ENCODE measurements at regions not wholly inside any gene's neighbourhood (a gene's known extent, or its start where the extent isn't known, plus 50 kb on each side); places are given as distances from the start of the nearest gene placed in this dataset.

- DNase-seq (ENCODE audit: low read depth in 1 of 2, low spot score in 2 of 2) (no peak), FAIRE-seq (no peak)
- no peaks in the 10 kb centered on the region for H3K79me1 ChIP-seq (ENCODE audit: low read depth, low read length)
- no peaks in the 10 kb centered on the region for H3K9me3 ChIP-seq (ENCODE audit: insufficient read depth in 2 of 2, low read depth in 1 of 2, low read length in 1 of 2)
- H2BK15ac ChIP-seq (ENCODE audit: low read length) = no peak overlapping the region
- H3K4ac ChIP-seq (replicated peaks; ENCODE audit: insufficient read length, low read depth, low read length) = no peak overlapping the region
- H3K4me2 ChIP-seq (ENCODE audit: insufficient read depth in 1 of 2, low read depth in 2 of 2, low read length in 2 of 2) = no peak overlapping the region
- no peak overlapping the region for H3K27ac ChIP-seq (ENCODE audit: low read depth, low read length)
- no peaks in the 10 kb centered on the region for H3K4me1 ChIP-seq (replicated peaks in 1 of 4; ENCODE audit: control insufficient read depth in 3 of 4, insufficient read depth in 4 of 4, low read length in 3 of 4)
- no peak overlapping the region for H3K9ac ChIP-seq (replicated peaks in 1 of 4; ENCODE audit: extremely low read depth in 1 of 4, low read depth in 3 of 4, low read length in 3 of 4)
- ChIA-PET CTCF (ENCODE audit: partially characterized antibody) (interaction anchor here (0.8 kb wide), 1 partner anchor 16 kb away, joined by 5 read pairs; no protein-coding TSS in a partner anchor), POLR2A (ENCODE audit: partially characterized antibody) (no interaction called here)
- H4K91ac ChIP-seq (replicated peaks; ENCODE audit: insufficient read length, low read length) = no peak overlapping the region
- H2AK5ac ChIP-seq (ENCODE audit: low read depth, low read length) = no peak overlapping the region
- WGBS, 2 experiments (ENCODE audit: extremely low coverage in 1 of 2, insufficient coverage in 1 of 2, insufficient read length in 1 of 2, insufficient replicate concordance in 2 of 2, low coverage in 1 of 2, low lambda C conversion rate in 2 of 2, missing lambda C conversion rate in 1 of 2) = 91 to 100% methylated on average over 3 to 7 of the region's 7 CpGs
- no peaks in the 10 kb centered on the region for H3K27me3 ChIP-seq (replicated peaks in 1 of 4; ENCODE audit: control insufficient read depth in 3 of 4, extremely low read depth in 1 of 4, insufficient read depth in 3 of 4, low read length in 3 of 4)
- no peak overlapping the region for H3K18ac ChIP-seq (ENCODE audit: extremely low read depth, low read length)
- H4K5ac ChIP-seq (ENCODE audit: insufficient read length, low read depth, low read length) = no peak overlapping the region
- H2BK120ac ChIP-seq (replicated peaks; ENCODE audit: low read depth, low read length) = no peak overlapping the region
- H2AFZ ChIP-seq (ENCODE audit: low read length) = no peak overlapping the region
- H3K56ac ChIP-seq (replicated peaks; ENCODE audit: insufficient read length, low read depth, low read length) = peak overlapping the region; percentile 98
- H4K8ac ChIP-seq (ENCODE audit: extremely low read depth, insufficient read depth, low read length) = no peak overlapping the region
- H3K14ac ChIP-seq (ENCODE audit: insufficient read length) = no peak overlapping the region
- no peaks in the 10 kb centered on the region for H3K79me2 ChIP-seq (ENCODE audit: control insufficient read depth in 1 of 2, insufficient read depth in 2 of 2, low read length in 2 of 2)
- H3K23ac ChIP-seq (ENCODE audit: insufficient read length) = no peak overlapping the region
- no peak overlapping the region for H2BK20ac ChIP-seq (ENCODE audit: low read length)
- no peak overlapping the region for H3K4me3 ChIP-seq (ENCODE audit: extremely low read depth in 1 of 4, insufficient read depth in 2 of 4, low read depth in 3 of 4, low read length in 4 of 4)
- no peaks in the 10 kb centered on the region for H3K36me3 ChIP-seq (ENCODE audit: control insufficient read depth in 2 of 4, insufficient read depth in 4 of 4, low read length in 3 of 4)
- H2BK5ac ChIP-seq (ENCODE audit: low read depth, low read length) = no peak overlapping the region
- H2BK12ac ChIP-seq (ENCODE audit: low read depth, low read length) = no peak overlapping the region
- peaks cover 1% of the 10 kb centered on the region; the same call in 1 of the 2 replicates for H3K23me2 ChIP-seq (ENCODE audit: low read depth, low read length)
- H4K20me1 ChIP-seq (replicated peaks in 1 of 2; ENCODE audit: control insufficient read depth in 1 of 2, insufficient read depth in 2 of 2, low read length in 2 of 2) = no peaks in the 10 kb centered on the region
- no peak for TF ChIP-seq TBP (IDR thresholded peaks at IDR 0.05; ENCODE audit: low read depth, low read length)
- TF ChIP-seq KDM1A (IDR thresholded peaks at IDR 0.05; ENCODE audit: borderline replicate concordance, low read length) = no peak
- no peak for TF ChIP-seq CTCF (IDR thresholded peaks at IDR 0.05; ENCODE audit: control extremely low read depth in 1 of 3, insufficient read depth in 1 of 3, low read depth in 1 of 3, low read length in 3 of 3)
- TF ChIP-seq SAP30 (IDR thresholded peaks at IDR 0.05; ENCODE audit: insufficient read depth, insufficient replicate concordance, low read length) = no peak
- no peak for TF ChIP-seq BACH1 (IDR thresholded peaks at IDR 0.05; ENCODE audit: low read length)
- TF ChIP-seq TEAD4 (IDR thresholded peaks at IDR 0.05; ENCODE audit: low read depth, low read length) = no peak
- no peak for TF ChIP-seq JUND (IDR thresholded peaks at IDR 0.05; ENCODE audit: low read length)
- no peak for TF ChIP-seq EZH2 (IDR thresholded peaks at IDR 0.05; ENCODE audit: low read depth, low read length, severe bottlenecking)
- no peak for TF ChIP-seq BCL11A (IDR thresholded peaks at IDR 0.05; ENCODE audit: low read depth in 2 of 2, low read length in 2 of 2)
- TF ChIP-seq KDM5A (IDR thresholded peaks at IDR 0.05; ENCODE audit: low read length) = no peak
- no peak for TF ChIP-seq MAFK (IDR thresholded peaks at IDR 0.05; ENCODE audit: low read depth, low read length)
- TF ChIP-seq YY1 (IDR thresholded peaks at IDR 0.05; ENCODE audit: low read depth, low read length) = no peak
- TF ChIP-seq HDAC6 (IDR thresholded peaks at IDR 0.05; ENCODE audit: low read depth, low read length) = no peak
These were observed 65.9 kb downstream of the SPRING1 start for GRCh38 chr12:116672010-116672409.

Measured in H1 (cell line).